ENCODE measurements at regions not wholly inside any gene's neighbourhood (a gene's known extent, or its start where the extent isn't known, plus 50 kb on each side); places are given as distances from the start of the nearest gene placed in this dataset.

DNA sequence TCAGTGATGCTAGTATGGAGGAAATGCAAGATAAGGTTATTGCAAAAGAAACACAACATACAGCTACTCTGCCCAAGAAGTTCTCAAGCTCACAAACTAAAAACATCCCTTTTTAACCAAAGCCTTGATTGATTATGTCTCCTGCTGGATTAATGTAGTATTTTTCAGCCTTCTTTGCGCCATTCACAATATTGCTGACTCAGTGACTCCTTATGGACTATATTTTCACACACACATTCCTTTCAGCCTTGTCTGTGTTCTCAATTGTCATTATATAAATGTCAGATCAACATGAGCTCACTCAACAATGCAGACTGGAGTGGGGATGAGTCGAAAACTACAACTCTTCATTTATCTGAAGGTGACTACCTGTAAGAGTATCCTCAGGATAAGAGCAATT is 579.3 kb upstream of the CDH8 start:
- TF ChIP-seq, protein P1, sequence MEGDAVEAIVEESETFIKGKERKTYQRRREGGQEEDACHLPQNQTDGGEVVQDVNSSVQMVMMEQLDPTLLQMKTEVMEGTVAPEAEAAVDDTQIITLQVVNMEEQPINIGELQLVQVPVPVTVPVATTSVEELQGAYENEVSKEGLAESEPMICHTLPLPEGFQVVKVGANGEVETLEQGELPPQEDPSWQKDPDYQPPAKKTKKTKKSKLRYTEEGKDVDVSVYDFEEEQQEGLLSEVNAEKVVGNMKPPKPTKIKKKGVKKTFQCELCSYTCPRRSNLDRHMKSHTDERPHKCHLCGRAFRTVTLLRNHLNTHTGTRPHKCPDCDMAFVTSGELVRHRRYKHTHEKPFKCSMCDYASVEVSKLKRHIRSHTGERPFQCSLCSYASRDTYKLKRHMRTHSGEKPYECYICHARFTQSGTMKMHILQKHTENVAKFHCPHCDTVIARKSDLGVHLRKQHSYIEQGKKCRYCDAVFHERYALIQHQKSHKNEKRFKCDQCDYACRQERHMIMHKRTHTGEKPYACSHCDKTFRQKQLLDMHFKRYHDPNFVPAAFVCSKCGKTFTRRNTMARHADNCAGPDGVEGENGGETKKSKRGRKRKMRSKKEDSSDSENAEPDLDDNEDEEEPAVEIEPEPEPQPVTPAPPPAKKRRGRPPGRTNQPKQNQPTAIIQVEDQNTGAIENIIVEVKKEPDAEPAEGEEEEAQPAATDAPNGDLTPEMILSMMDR (IDR thresholded peaks at IDR 0.05) = no peak
- TF ChIP-seq, protein P2, sequence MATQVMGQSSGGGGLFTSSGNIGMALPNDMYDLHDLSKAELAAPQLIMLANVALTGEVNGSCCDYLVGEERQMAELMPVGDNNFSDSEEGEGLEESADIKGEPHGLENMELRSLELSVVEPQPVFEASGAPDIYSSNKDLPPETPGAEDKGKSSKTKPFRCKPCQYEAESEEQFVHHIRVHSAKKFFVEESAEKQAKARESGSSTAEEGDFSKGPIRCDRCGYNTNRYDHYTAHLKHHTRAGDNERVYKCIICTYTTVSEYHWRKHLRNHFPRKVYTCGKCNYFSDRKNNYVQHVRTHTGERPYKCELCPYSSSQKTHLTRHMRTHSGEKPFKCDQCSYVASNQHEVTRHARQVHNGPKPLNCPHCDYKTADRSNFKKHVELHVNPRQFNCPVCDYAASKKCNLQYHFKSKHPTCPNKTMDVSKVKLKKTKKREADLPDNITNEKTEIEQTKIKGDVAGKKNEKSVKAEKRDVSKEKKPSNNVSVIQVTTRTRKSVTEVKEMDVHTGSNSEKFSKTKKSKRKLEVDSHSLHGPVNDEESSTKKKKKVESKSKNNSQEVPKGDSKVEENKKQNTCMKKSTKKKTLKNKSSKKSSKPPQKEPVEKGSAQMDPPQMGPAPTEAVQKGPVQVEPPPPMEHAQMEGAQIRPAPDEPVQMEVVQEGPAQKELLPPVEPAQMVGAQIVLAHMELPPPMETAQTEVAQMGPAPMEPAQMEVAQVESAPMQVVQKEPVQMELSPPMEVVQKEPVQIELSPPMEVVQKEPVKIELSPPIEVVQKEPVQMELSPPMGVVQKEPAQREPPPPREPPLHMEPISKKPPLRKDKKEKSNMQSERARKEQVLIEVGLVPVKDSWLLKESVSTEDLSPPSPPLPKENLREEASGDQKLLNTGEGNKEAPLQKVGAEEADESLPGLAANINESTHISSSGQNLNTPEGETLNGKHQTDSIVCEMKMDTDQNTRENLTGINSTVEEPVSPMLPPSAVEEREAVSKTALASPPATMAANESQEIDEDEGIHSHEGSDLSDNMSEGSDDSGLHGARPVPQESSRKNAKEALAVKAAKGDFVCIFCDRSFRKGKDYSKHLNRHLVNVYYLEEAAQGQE (IDR thresholded peaks at IDR 0.05; ENCODE audit: insufficient read depth in 1 of 2, low read depth in 2 of 2, low read length in 1 of 2) = no peak
- TF ChIP-seq SIN3A (IDR thresholded peaks at IDR 0.05; ENCODE audit: borderline replicate concordance, insufficient read depth, low read depth, low read length) (no peak), POLR2AphosphoS5 (IDR thresholded peaks at IDR 0.05; ENCODE audit: low read depth, low read length) (no peak)
